H1 (cell line): ENCODE measurements at regions not wholly inside any gene's neighbourhood (a gene's known extent, or its start where the extent isn't known, plus 50 kb on each side); places are given as distances from the start of the nearest gene placed in this dataset.
A peak's percentile ranks its signal among the peaks of the same experiment; 100 is the strongest.

Experiments used
- CTCF ChIA-PET: fragments of 300-600 bp; sonication (Branson Sonifier 250); formaldehyde crosslinking; loops from one replicate; lab custom pipeline; 2021; ENCODE audit not compliant: partially characterized antibody; lab: Charles Lee
- POLR2A ChIA-PET: fragments of 300-600 bp; sonication (Branson Sonifier 250); formaldehyde crosslinking; loops from one replicate; lab custom pipeline; 2021; ENCODE audit warnings: inconsistent platforms; ENCODE audit not compliant: partially characterized antibody; lab: Charles Lee
- DNase-seq, 2 experiments: peaks; one replicate each; pipeline versions ENCODE4 v3.0.0 to v3.0.0-alpha.2; 2010 to 2022; ENCODE audit warnings: low spot score in 2 of 2, low read depth in 1 of 2, mixed read lengths in 1 of 2
- FAIRE-seq: peaks from 2 replicates; lab custom pipeline; 2011; peaks lifted over from hg19 to GRCh38; lab: Jason Lieb, UNC
- H2AFZ ChIP-seq: 2 replicates; pipeline ENCODE4 v1.8.1; 2012; ENCODE audit warnings: low read length, inconsistent platforms
- H2AK5ac ChIP-seq: 2 replicates; pipeline ENCODE4 v1.6.1; 2013; ENCODE audit warnings: low read depth, low read length
- H2BK120ac ChIP-seq: replicated peaks from 2 replicates; pipeline ENCODE3; 2013; ENCODE audit warnings: low read depth, low read length, inconsistent platforms
- H2BK12ac ChIP-seq: 2 replicates; pipeline ENCODE4 v1.6.1; 2013; ENCODE audit warnings: low read depth, low read length
- H2BK15ac ChIP-seq: 2 replicates; pipeline ENCODE4 v1.6.1; 2013; ENCODE audit warnings: low read length
- H2BK20ac ChIP-seq: 2 replicates; pipeline ENCODE4 v1.6.1; 2013; ENCODE audit warnings: low read length
- H2BK5ac ChIP-seq: 2 replicates; pipeline ENCODE4 v1.6.1; 2013; ENCODE audit warnings: low read depth, low read length
- H3K14ac ChIP-seq: 2 replicates; pipeline ENCODE4 v1.6.1; 2013; ENCODE audit warnings: inconsistent platforms; ENCODE audit not compliant: insufficient read length
- H3K18ac ChIP-seq: 2 replicates; pipeline ENCODE4 v1.6.1; 2013; ENCODE audit warnings: low read length; ENCODE audit errors: extremely low read depth
- H3K23ac ChIP-seq: 2 replicates; pipeline ENCODE4 v1.6.1; 2013; ENCODE audit warnings: inconsistent platforms; ENCODE audit not compliant: insufficient read length
- H3K23me2 ChIP-seq: 2 replicates; pipeline ENCODE4 v1.6.1; 2013; ENCODE audit warnings: low read depth, low read length
- H3K27ac ChIP-seq: 2 replicates; pipeline ENCODE4 v1.6.1; 2011; ENCODE audit warnings: low read depth, low read length, inconsistent platforms
- H3K27me3 ChIP-seq, 4 experiments: replicated peaks in 1 of 4; 1 replicate in 1 of 4; 2 replicates in 3 of 4; pipeline versions ENCODE4 v1.6.1 to v1.8.1; 2011 to 2013; ENCODE audit warnings: low read length in 3 of 4, mild to moderate bottlenecking in 3 of 4, inconsistent platforms in 2 of 4, mixed read lengths in 2 of 4, moderate library complexity in 1 of 4; ENCODE audit not compliant: control insufficient read depth in 3 of 4, insufficient read depth in 3 of 4; ENCODE audit errors: extremely low read depth in 1 of 4
- H3K36me3 ChIP-seq, 4 experiments: 2 replicates each; pipeline versions ENCODE4 v1.6.1 to v1.8.1; 2011 to 2013; ENCODE audit warnings: mild to moderate bottlenecking in 4 of 4, low read length in 3 of 4, moderate library complexity in 2 of 4, control low read depth in 1 of 4, inconsistent platforms in 1 of 4; ENCODE audit not compliant: insufficient read depth in 4 of 4, control insufficient read depth in 2 of 4
- H3K4ac ChIP-seq: replicated peaks from 2 replicates; pipeline ENCODE3; 2013; ENCODE audit warnings: low read length, low read depth, mixed read lengths, inconsistent platforms; ENCODE audit not compliant: insufficient read length
- H3K4me1 ChIP-seq, 4 experiments: replicated peaks in 1 of 4; 1 replicate in 1 of 4; 2 replicates in 3 of 4; pipeline versions ENCODE4 v1.6.1 to v1.8.1; 2011 to 2013; ENCODE audit warnings: low read length in 3 of 4, inconsistent platforms in 2 of 4, mixed read lengths in 1 of 4; ENCODE audit not compliant: insufficient read depth in 4 of 4, control insufficient read depth in 3 of 4
- H3K4me2 ChIP-seq, 2 experiments: 2 replicates each; pipeline versions ENCODE4 v1.6.1 to v1.8.1; 2011 to 2013; ENCODE audit warnings: low read depth in 2 of 2, low read length in 2 of 2, control low read depth in 1 of 2, inconsistent platforms in 1 of 2, mild to moderate bottlenecking in 1 of 2; ENCODE audit not compliant: insufficient read depth in 1 of 2
- H3K4me3 ChIP-seq, 4 experiments: fragments of 200-600, 300-600 bp in 1 of 4; sonication (generic), shearing (Covaris generic), sonication (Bioruptor Twin) in 1 of 4; 2 replicates each; pipeline versions ENCODE4 v1.5.1 to v1.8.1; 2011 to 2016; ENCODE audit warnings: low read length in 4 of 4, low read depth in 3 of 4, control low read depth in 2 of 4, inconsistent platforms in 2 of 4, mild to moderate bottlenecking in 2 of 4, mixed read lengths in 1 of 4, moderate library complexity in 1 of 4; ENCODE audit not compliant: insufficient read depth in 2 of 4; ENCODE audit errors: extremely low read depth in 1 of 4
- H3K56ac ChIP-seq: replicated peaks from 2 replicates; pipeline ENCODE3; 2013; ENCODE audit warnings: low read depth, mild to moderate bottlenecking, mixed read lengths, low read length, inconsistent platforms; ENCODE audit not compliant: insufficient read length
- H3K79me1 ChIP-seq: 2 replicates; pipeline ENCODE4 v1.6.1; 2013; ENCODE audit warnings: low read depth, low read length, control low read depth
- H3K79me2 ChIP-seq, 2 experiments: 2 replicates each; pipeline versions ENCODE4 v1.6.1 to v1.8.1; 2012 to 2013; ENCODE audit warnings: low read length in 2 of 2, mild to moderate bottlenecking in 2 of 2, inconsistent platforms in 1 of 2; ENCODE audit not compliant: insufficient read depth in 2 of 2, control insufficient read depth in 1 of 2
- H3K9ac ChIP-seq, 4 experiments: replicated peaks in 1 of 4; 1 replicate in 1 of 4; 2 replicates in 3 of 4; pipeline versions ENCODE4 v1.6.1 to v1.8.1; 2011 to 2013; ENCODE audit warnings: low read depth in 3 of 4, low read length in 3 of 4, control low read depth in 2 of 4, mild to moderate bottlenecking in 2 of 4, moderate library complexity in 2 of 4, inconsistent platforms in 1 of 4; ENCODE audit errors: extremely low read depth in 1 of 4
- H3K9me3 ChIP-seq, 2 experiments: 2 replicates each; pipeline versions ENCODE4 v1.6.1 to v1.8.1; 2012 to 2013; ENCODE audit warnings: mild to moderate bottlenecking in 2 of 2, moderate library complexity in 2 of 2, control low read depth in 1 of 2, inconsistent platforms in 1 of 2, low read depth in 1 of 2, low read length in 1 of 2, mixed read lengths in 1 of 2; ENCODE audit not compliant: insufficient read depth in 2 of 2
- H4K20me1 ChIP-seq, 2 experiments: replicated peaks in 1 of 2; 2 replicates each; pipeline versions ENCODE3 to v1.8.1; 2011 to 2013; ENCODE audit warnings: inconsistent platforms in 2 of 2, low read length in 2 of 2, mild to moderate bottlenecking in 1 of 2; ENCODE audit not compliant: insufficient read depth in 2 of 2, control insufficient read depth in 1 of 2
- H4K5ac ChIP-seq: 2 replicates; pipeline ENCODE4 v1.6.1; 2013; ENCODE audit warnings: low read length, low read depth, mixed read lengths, inconsistent platforms; ENCODE audit not compliant: insufficient read length
- H4K8ac ChIP-seq: 2 replicates; pipeline ENCODE4 v1.8.0; 2013; ENCODE audit warnings: mild to moderate bottlenecking, moderate library complexity, low read length, inconsistent platforms; ENCODE audit not compliant: insufficient read depth; ENCODE audit errors: extremely low read depth
- H4K91ac ChIP-seq: replicated peaks from 2 replicates; pipeline ENCODE3; 2013; ENCODE audit warnings: low read length, mixed read lengths, inconsistent platforms; ENCODE audit not compliant: insufficient read length
- BACH1 ChIP-seq: IDR thresholded peaks from 2 replicates; pipeline ENCODE4 v1.6.1; 2012; ENCODE audit warnings: low read length, improper control_type of control experiment
- HDAC6 ChIP-seq: IDR thresholded peaks from one replicate; pipeline ENCODE4 v1.7.1; 2012; ENCODE audit warnings: low read depth, mild to moderate bottlenecking, inconsistent platforms, low read length, moderate library complexity
- RAD21 ChIP-seq, 2 experiments: IDR thresholded peaks in 1 of 2; conservative IDR thresholded peaks in 1 of 2; 2 replicates each; pipeline ENCODE4 v1.6.1; 2011; ENCODE audit warnings: low read depth in 2 of 2, low read length in 2 of 2, improper control_type of control experiment in 1 of 2, inconsistent platforms in 1 of 2, mild to moderate bottlenecking in 1 of 2, moderate library complexity in 1 of 2
- RBBP5 ChIP-seq: IDR thresholded peaks from 2 replicates; pipeline ENCODE4 v1.7.1; 2012; ENCODE audit warnings: low read depth, mild to moderate bottlenecking, inconsistent platforms, low read length, moderate library complexity, borderline replicate concordance
- WGBS, 2 experiments: shearing (Covaris generic) in 1 of 2; methylation state at CpG; one replicate each; pipeline versions ENCODE4 v1.1.6 to v1.1.7; 2013 to 2015; ENCODE audit warnings: low lambda C conversion rate in 2 of 2, mixed read lengths in 2 of 2, inconsistent platforms in 1 of 2, low coverage in 1 of 2, missing lambda C conversion rate in 1 of 2; ENCODE audit not compliant: insufficient replicate concordance in 2 of 2, insufficient coverage in 1 of 2, insufficient read length in 1 of 2; ENCODE audit errors: extremely low coverage in 1 of 2, missing lambda C conversion rate in 1 of 2; 5-methylcytosine and 5-hydroxymethylcytosine counted together

GRCh38 chr21:15366555-15366954 is 301.8 kb upstream of the NRIP1 start:
- no peak overlapping the region for H4K91ac ChIP-seq
- no peaks in the 10 kb centered on the region for H3K36me3 ChIP-seq
- no peaks in the 10 kb centered on the region for H3K9me3 ChIP-seq
- CTCF ChIA-PET: no interaction called here
- no peaks in the 10 kb centered on the region for H3K23me2 ChIP-seq
- peaks cover 0 to 8% (median 2%) of the 10 kb centered on the region in 4 experiments; a peak in 4 of 7 replicates for H3K4me1 ChIP-seq
- H2BK12ac ChIP-seq: no peak overlapping the region
- H2BK15ac ChIP-seq: no peak overlapping the region
- no peaks in the 10 kb centered on the region for H4K20me1 ChIP-seq
- 73% methylated on average over 1 of the region's 1 CpG; no CpG with 5 or more reads in 1 of the 2 experiments for WGBS, 2 experiments
- H3K79me2 ChIP-seq: no peaks in the 10 kb centered on the region
- H2BK20ac ChIP-seq: no peak overlapping the region
- H3K9ac ChIP-seq: no peak overlapping the region
- H4K5ac ChIP-seq: no peak overlapping the region
- H3K18ac ChIP-seq: no peak overlapping the region
- FAIRE-seq: no peak
- no peak overlapping the region for H2AFZ ChIP-seq
- H3K27ac ChIP-seq: no peak overlapping the region
- no peak for DNase-seq
- POLR2A ChIA-PET: no interaction called here
- H3K79me1 ChIP-seq: no peaks in the 10 kb centered on the region
- no peak overlapping the region for H3K56ac ChIP-seq
- no peak overlapping the region for H4K8ac ChIP-seq
- H3K23ac ChIP-seq: no peak overlapping the region
- H2BK5ac ChIP-seq: no peak overlapping the region
- H3K4me3 ChIP-seq: peak overlapping the region in 1 of 4 experiments; percentile 20; a peak in 1 of 8 replicates
- H3K14ac ChIP-seq: no peak overlapping the region
- no peak overlapping the region for H2AK5ac ChIP-seq
- H3K27me3 ChIP-seq: no peaks in the 10 kb centered on the region
- H3K4me2 ChIP-seq: peak overlapping the region in 1 of 2 experiments; percentile 27; a peak in 2 of 4 replicates
- no peak overlapping the region for H2BK120ac ChIP-seq
- H3K4ac ChIP-seq: no peak overlapping the region
- TF ChIP-seq RBBP5 (no peak), RAD21 (IDR thresholded peaks at IDR 0.05 in 1 of 2, conservative IDR thresholded peaks at IDR 0.05 in 1 of 2; ENCODE audit: low read depth in 2 of 2, low read length in 2 of 2) (no peak), HDAC6 (no peak), BACH1 (no peak)
